ENCODE measurements at regions not wholly inside any gene's neighbourhood (a gene's known extent, or its start where the extent isn't known, plus 50 kb on each side); places are given as distances from the start of the nearest gene placed in this dataset.

DNA sequence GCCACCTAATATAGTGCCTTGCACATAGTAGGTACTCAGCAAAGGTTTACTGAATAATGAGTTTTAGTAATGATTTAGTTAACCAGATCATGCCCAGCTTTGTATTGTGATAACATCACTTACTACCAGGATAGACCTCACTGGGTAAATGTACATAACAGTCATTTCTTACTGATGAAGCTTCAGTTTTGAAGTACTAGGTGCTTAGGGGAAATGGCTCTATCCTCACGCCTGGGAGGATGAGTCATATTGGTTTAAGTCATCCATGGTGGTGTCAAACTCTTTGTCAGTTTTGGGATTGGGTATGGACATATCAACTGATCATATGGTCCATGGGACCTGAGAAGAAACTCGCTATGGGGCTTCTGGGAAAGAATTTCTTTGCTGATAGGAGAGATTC, 90.6 kb upstream of the USP24 start:
- TF ChIP-seq JUNB (IDR thresholded peaks at IDR 0.05) = no peak
- TF ChIP-seq, protein P1, sequence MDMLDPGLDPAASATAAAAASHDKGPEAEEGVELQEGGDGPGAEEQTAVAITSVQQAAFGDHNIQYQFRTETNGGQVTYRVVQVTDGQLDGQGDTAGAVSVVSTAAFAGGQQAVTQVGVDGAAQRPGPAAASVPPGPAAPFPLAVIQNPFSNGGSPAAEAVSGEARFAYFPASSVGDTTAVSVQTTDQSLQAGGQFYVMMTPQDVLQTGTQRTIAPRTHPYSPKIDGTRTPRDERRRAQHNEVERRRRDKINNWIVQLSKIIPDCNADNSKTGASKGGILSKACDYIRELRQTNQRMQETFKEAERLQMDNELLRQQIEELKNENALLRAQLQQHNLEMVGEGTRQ (IDR thresholded peaks at IDR 0.05) = no peak
- TF ChIP-seq TP53 (CRISPR knock-in tag; IDR thresholded peaks at IDR 0.05) = no peak
- TF ChIP-seq, protein P2, sequence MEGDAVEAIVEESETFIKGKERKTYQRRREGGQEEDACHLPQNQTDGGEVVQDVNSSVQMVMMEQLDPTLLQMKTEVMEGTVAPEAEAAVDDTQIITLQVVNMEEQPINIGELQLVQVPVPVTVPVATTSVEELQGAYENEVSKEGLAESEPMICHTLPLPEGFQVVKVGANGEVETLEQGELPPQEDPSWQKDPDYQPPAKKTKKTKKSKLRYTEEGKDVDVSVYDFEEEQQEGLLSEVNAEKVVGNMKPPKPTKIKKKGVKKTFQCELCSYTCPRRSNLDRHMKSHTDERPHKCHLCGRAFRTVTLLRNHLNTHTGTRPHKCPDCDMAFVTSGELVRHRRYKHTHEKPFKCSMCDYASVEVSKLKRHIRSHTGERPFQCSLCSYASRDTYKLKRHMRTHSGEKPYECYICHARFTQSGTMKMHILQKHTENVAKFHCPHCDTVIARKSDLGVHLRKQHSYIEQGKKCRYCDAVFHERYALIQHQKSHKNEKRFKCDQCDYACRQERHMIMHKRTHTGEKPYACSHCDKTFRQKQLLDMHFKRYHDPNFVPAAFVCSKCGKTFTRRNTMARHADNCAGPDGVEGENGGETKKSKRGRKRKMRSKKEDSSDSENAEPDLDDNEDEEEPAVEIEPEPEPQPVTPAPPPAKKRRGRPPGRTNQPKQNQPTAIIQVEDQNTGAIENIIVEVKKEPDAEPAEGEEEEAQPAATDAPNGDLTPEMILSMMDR (IDR thresholded peaks at IDR 0.05) = no peak
